Left lung (tissue), 4 donors: ENCODE measurements at regions not wholly inside any gene's neighbourhood (a gene's known extent, or its start where the extent isn't known, plus 50 kb on each side); places are given as distances from the start of the nearest gene placed in this dataset.

Experiments used
- ATAC-seq: fragments of 200-7000 bp; cut with Tn5 transposase; one replicate; pipeline ENCODE4 v1.9.1; 2020; ENCODE audit warnings: moderate library complexity
- DNase-seq, 4 donors: peaks; one replicate each; pipeline ENCODE4 v3.0.0-alpha.2; 2013 to 2020
- H3K27ac ChIP-seq, 2 donors: fragments of 200-600 bp; sonication (generic) in 1 of 2; one replicate each; pipeline versions ENCODE4 v1.5.0 to v1.8.0; 2020 to 2021
- H3K27me3 ChIP-seq, 2 donors: fragments of 200-600 bp; sonication (generic) in 1 of 2; one replicate each; pipeline versions ENCODE4 v1.5.0 to v1.8.0; 2020 to 2021
- H3K36me3 ChIP-seq, 2 donors: fragments of 200-600 bp; sonication (generic) in 1 of 2; one replicate each; pipeline versions ENCODE4 v1.5.0 to v1.8.0; 2020 to 2021
- H3K4me1 ChIP-seq, 2 donors: fragments of 200-600 bp; one replicate each; pipeline ENCODE4 v1.8.0; 2021
- H3K4me3 ChIP-seq, 2 donors: fragments of 200-600 bp; sonication (generic) in 1 of 2; one replicate each; pipeline versions ENCODE4 v1.5.0 to v1.8.0; 2020 to 2021; ENCODE audit warnings: mild to moderate bottlenecking in 1 of 2
- H3K9me3 ChIP-seq, 2 donors: fragments of 200-600 bp; sonication (generic) in 1 of 2; one replicate each; pipeline versions ENCODE4 v1.5.0 to v1.8.0; 2020 to 2021
- intact Hi-C, 2 donors: fragments of 100-400 bp; cut with DNase I; formaldehyde crosslinking; loops; one replicate each; pipeline versions ENCODE4 v1.11.2 to v1.14.2; 2022
- TF ChIP-seq, protein P1 (sequence below), 2 donors: fragments of 200-600 bp; sonication (generic) in 1 of 2; IDR thresholded peaks; one replicate each; pipeline versions ENCODE4 v1.5.0 to v1.8.0; 2021; ENCODE audit warnings: antibody characterized with exemption in 2 of 2
- donor health status: DM: no; HTN: yes; CAD: no.
- donor health status: DM: no; HTN: no; CAD: no.

DNA sequence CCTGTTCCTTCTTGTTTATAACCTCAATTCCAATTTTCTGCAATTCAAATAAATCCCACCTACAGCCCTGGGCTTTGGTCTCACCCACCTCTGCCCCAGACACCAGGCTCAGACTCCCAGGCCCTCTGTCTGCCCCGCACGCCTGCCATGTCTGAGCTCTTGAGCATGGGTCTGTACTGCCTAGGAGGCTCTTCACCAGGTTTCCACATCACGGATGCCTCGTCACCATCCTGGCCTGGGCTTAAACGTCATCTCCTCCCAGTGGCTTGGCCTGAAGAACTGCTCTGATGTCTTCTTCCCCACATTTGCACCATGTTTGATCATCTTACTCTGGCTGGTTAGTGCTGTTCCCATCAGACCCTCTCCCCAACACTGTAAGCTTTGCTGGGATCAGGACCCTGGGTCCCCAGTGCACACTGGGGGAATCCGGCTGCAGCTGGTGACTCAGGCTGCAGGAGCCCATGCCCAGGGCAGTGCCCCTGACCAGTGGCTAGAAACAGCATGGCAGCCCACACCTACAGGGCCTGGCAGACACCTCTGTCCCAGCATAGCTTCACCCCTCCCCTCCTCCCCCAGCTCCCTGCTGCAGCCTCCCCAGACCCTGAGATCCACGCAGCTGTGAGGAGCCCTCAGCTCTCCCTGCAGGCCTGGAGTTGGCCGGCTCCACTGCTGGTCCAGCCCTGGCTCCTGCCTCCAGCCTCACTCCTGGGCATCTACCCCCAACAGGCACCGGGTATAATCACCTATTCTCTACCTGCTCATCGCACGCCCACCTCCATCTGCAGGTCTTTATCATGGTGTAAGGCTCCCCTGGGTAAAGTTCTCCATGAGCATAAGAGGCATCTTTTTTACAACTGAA, 162.8 kb upstream of the NSMCE3 start:
- TF ChIP-seq, protein P1, sequence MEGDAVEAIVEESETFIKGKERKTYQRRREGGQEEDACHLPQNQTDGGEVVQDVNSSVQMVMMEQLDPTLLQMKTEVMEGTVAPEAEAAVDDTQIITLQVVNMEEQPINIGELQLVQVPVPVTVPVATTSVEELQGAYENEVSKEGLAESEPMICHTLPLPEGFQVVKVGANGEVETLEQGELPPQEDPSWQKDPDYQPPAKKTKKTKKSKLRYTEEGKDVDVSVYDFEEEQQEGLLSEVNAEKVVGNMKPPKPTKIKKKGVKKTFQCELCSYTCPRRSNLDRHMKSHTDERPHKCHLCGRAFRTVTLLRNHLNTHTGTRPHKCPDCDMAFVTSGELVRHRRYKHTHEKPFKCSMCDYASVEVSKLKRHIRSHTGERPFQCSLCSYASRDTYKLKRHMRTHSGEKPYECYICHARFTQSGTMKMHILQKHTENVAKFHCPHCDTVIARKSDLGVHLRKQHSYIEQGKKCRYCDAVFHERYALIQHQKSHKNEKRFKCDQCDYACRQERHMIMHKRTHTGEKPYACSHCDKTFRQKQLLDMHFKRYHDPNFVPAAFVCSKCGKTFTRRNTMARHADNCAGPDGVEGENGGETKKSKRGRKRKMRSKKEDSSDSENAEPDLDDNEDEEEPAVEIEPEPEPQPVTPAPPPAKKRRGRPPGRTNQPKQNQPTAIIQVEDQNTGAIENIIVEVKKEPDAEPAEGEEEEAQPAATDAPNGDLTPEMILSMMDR (IDR thresholded peaks at IDR 0.05): no peak
- DNase-seq: no peak
- Histone ChIP-seq H3K27me3 (no peaks in the 10 kb centered on the region), H3K27ac (no peak overlapping the region), H3K36me3 (no peaks in the 10 kb centered on the region), H3K4me1 (no peaks in the 10 kb centered on the region), H3K9me3 (no peaks in the 10 kb centered on the region), H3K4me3 (no peak overlapping the region)
- no peak for ATAC-seq
- intact Hi-C loops: no loop called here

GRCh38 chr15:29430831-29431230, 161.2 kb upstream of the NSMCE3 start:
- H3K27ac ChIP-seq: no peak overlapping the region
- ATAC-seq (no peak), DNase-seq (no peak)
- H3K4me1 ChIP-seq: no peaks in the 10 kb centered on the region
- TF ChIP-seq, protein P1 (IDR thresholded peaks at IDR 0.05): no peak
- no peaks in the 10 kb centered on the region for H3K36me3 ChIP-seq
- H3K9me3 ChIP-seq: no peaks in the 10 kb centered on the region
- intact Hi-C loops: no loop called here
- H3K27me3 ChIP-seq: no peaks in the 10 kb centered on the region
- H3K4me3 ChIP-seq: no peak overlapping the region

- Histone ChIP-seq H3K27ac (no peak overlapping the region), H3K9me3 (no peaks in the 10 kb centered on the region), H3K4me3 (no peak overlapping the region), H3K4me1 (no peaks in the 10 kb centered on the region), H3K27me3 (no peaks in the 10 kb centered on the region), H3K36me3 (no peaks in the 10 kb centered on the region)
- ATAC-seq (no peak), DNase-seq (no peak)
- TF ChIP-seq, protein P1 (IDR thresholded peaks at IDR 0.05): no peak
- intact Hi-C loops: no loop called here
These were observed 160.5 kb upstream of the NSMCE3 start for GRCh38 chr15:29430124-29430523.

DNA sequence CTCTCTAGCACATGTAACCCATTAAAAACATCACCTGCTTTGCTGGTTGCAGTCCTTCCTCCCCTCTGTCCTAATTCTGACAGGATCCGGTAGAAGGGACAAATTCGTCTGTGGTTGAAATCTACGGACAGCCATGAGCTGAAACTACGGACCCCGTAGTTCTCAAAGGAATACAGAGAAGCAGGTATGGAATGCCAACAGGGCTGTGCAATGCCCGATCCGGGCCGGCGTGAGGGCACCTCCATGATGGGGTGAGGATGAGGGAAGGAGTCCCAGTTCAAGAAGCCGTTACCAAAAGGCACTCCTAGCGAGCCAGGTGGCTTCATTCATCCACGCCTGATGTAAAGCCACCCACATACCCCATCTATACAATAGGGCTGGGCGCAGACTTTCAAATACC, 160.0 kb upstream of the NSMCE3 start:
- no peaks in the 10 kb centered on the region for H3K9me3 ChIP-seq
- ATAC-seq (no peak), DNase-seq (no peak)
- H3K4me1 ChIP-seq: no peaks in the 10 kb centered on the region
- H3K27ac ChIP-seq: no peak overlapping the region
- no peaks in the 10 kb centered on the region for H3K27me3 ChIP-seq
- H3K4me3 ChIP-seq: no peak overlapping the region
- intact Hi-C loops: no loop called here
- H3K36me3 ChIP-seq: no peaks in the 10 kb centered on the region
- TF ChIP-seq, protein P1 (IDR thresholded peaks at IDR 0.05): no peak

- DNase-seq (no peak), ATAC-seq (no peak)
- no peak overlapping the region for H3K27ac ChIP-seq
- peaks cover 0 to under 1% of the 10 kb centered on the region in 2 donors for H3K9me3 ChIP-seq
- H3K36me3 ChIP-seq: no peaks in the 10 kb centered on the region
- TF ChIP-seq, protein P1 (IDR thresholded peaks at IDR 0.05): no peak
- intact Hi-C loops: no loop called here
- H3K27me3 ChIP-seq: no peaks in the 10 kb centered on the region
- H3K4me1 ChIP-seq: no peaks in the 10 kb centered on the region
- no peak overlapping the region for H3K4me3 ChIP-seq
These were observed 159.4 kb upstream of the NSMCE3 start for GRCh38 chr15:29428925-29429573.
